GM12873 (cell line): ENCODE measurements at regions not wholly inside any gene's neighbourhood (a gene's known extent, or its start where the extent isn't known, plus 50 kb on each side); places are given as distances from the start of the nearest gene placed in this dataset.

ENCODE experiments used
- TF ChIP-seq, protein P1 (sequence below): IDR thresholded peaks from 2 replicates; pipeline ENCODE4 v1.5.1; 2012; ENCODE audit warnings: low read depth, mild to moderate bottlenecking, moderate library complexity, low read length, control low read depth; ENCODE audit not compliant: insufficient read depth; ENCODE audit errors: missing control alignments

GRCh38 chr22:26847046-26847445 is 189.7 kb downstream of the MIAT start:
- TF ChIP-seq, protein P1, sequence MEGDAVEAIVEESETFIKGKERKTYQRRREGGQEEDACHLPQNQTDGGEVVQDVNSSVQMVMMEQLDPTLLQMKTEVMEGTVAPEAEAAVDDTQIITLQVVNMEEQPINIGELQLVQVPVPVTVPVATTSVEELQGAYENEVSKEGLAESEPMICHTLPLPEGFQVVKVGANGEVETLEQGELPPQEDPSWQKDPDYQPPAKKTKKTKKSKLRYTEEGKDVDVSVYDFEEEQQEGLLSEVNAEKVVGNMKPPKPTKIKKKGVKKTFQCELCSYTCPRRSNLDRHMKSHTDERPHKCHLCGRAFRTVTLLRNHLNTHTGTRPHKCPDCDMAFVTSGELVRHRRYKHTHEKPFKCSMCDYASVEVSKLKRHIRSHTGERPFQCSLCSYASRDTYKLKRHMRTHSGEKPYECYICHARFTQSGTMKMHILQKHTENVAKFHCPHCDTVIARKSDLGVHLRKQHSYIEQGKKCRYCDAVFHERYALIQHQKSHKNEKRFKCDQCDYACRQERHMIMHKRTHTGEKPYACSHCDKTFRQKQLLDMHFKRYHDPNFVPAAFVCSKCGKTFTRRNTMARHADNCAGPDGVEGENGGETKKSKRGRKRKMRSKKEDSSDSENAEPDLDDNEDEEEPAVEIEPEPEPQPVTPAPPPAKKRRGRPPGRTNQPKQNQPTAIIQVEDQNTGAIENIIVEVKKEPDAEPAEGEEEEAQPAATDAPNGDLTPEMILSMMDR = no peak

DNA sequence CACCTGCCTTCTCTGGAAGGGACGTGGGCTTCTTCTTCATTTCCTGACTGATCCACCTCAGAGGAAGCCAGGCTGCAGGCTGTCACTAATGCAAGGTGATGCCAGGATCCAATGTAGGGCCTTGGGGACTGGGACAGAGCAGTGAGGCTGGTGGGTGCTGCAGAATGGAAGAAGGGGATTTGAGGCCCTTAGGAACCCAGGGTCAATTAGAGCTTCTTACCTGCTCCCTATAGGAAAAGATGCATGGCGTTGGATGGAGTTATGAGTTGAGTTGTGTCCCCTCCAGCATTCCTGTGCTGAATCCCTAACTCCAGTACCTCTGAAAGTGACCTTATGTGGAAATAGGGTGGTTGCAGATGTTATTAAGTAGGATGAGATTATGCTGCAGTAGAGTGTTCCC is 190.4 kb downstream of the MIAT start:
- TF ChIP-seq, protein P1 = no peak

- TF ChIP-seq, protein P1 = no peak
These were observed 191.0 kb downstream of the MIAT start for GRCh38 chr22:26848244-26848920.

DNA sequence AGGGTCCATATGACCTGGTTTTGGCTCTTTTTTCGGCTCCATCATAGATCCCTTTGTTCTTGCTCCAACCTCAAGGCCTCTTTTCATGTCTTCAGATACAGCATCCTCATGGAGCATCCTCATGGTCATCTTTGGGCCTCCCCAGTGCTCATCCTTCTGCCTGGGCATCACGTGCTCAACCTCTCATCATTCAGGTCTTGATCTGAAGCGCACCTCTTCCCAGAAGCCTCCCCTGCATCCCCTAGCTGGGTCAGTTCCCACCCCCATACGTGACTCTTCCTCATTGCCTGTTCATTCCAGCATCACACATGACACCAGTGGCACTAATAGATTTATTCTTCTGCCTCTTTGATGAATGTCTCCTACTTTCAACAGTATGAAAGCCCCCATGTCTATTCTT is 192.2 kb downstream of the MIAT start:
- TF ChIP-seq, protein P1 = no peak

- TF ChIP-seq, protein P1 = no peak
These were observed 193.7 kb downstream of the MIAT start for GRCh38 chr22:26851125-26851524.

DNA sequence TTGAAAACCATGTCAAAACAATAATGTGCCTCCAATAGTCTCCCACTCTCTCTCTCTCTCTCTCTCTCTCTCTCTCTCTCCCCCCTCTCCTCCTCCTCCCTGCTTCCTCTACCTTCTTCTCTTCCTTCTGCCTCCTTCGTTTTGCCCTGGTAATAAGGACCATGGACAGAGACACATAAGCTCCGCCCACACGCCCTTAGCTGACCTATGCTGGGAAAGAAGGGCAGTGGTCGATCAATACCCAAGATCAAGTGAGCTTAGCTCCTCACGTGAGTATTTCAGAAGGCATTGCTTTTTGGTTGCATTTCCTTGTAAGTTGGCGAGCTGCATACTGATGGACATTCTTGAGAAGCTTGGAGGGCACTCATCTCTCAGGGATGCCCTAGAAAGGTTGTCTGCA is 194.8 kb downstream of the MIAT start:
- TF ChIP-seq, protein P1 = no peak

DNA sequence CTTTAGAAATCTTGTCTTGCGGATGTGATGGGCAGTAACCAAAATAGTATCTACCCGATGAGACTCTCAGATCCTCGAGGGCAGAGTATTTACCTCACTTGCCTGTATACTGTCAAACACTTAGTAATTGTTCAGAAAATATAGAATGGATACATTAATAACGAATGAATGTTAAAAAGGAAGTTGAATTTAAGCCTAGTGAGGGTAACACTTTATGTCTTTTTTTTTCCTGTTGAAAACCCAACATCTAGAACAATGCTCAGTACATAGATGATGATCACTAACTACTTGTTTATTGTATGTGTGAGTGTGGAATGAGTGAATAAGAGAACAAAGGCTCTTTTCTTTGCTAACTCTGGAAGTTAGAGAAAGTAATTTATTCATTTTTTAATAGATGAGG is 195.7 kb downstream of the MIAT start:
- TF ChIP-seq, protein P1 = no peak
